HG02885 (cell line): ENCODE measurements at regions not wholly inside any gene's neighbourhood (a gene's known extent, or its start where the extent isn't known, plus 50 kb on each side); places are given as distances from the start of the nearest gene placed in this dataset.

Experiments
- ATAC-seq: cut with Tn5 transposase; IDR thresholded peaks from one replicate; pipeline ENCODE4 v1.9.1; 2021; ENCODE audit warnings: mild to moderate bottlenecking; ENCODE audit not compliant: unreplicated experiment, poor library complexity

DNA sequence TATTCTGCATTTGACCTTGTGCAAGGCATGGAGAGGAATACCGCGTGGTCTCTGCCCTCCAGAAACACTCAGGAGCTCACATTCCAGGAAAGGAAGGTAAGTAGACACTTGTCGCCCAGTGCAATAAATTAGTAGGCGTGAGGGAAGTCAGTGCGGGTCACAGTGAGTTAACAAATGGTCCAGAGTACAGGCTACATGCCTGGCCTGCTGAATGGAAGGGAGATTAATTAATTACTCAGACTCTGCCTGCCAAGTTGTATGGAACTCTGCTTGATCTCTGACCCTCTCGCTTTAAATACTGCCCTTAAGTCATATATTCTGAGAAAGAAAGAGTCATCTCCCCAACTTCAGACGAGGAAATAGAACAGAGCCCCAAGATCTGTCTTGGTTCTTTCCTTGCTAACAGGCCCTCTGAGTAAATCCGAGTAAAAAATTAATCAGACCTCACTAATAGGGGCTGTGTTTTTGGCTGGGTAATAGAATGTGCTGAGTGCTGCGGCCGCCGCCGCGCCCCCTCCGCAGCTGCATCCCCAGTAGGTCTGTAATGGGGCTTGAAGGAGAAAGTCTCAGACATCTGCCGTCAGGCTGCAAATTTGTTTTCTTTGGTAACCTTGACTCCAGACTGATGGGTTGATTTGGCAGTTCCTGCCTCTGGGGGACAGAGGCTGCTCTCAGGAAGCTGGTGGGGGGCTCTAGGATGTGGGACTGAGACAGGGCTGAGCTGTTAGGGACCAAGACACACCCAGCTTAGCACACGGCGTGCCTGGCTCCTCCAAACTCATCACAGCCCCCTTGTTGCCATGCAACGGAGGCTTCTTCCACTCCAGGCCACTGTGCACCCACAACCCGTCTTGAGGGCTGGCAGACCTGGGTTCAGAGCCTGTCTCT, 144.4 kb downstream of the NSG2 start:
- no peak for ATAC-seq

GRCh38 chr5:174191076-174191475, 145.6 kb downstream of the NSG2 start:
- ATAC-seq = no peak

GRCh38 chr5:174191850-174192655, 146.5 kb downstream of the NSG2 start:
- ATAC-seq = no peak

- ATAC-seq = no peak
These were observed 147.4 kb downstream of the NSG2 start for GRCh38 chr5:174192901-174193300.

GRCh38 chr5:174195517-174195916, 150.0 kb downstream of the NSG2 start:
- no peak for ATAC-seq

DNA sequence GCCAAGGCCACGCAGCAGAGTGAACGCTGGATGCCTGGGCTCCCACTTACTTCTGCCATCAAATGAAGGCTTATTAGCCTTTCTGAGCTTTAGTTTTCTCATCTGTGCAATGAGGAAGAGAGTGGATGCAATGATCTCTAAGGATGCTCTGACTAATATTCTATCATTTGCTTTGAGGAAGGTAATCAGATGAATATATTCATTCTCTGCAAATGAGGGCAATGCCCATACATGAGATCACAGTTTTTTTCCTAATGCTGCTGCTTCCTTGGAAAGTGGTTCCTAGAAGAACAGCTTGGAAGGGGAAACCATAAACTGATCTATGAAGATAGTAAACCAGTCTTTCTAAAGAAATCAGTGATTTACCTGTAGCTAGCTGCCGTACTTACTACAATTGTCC, 152.4 kb downstream of the NSG2 start:
- ATAC-seq = no peak

DNA sequence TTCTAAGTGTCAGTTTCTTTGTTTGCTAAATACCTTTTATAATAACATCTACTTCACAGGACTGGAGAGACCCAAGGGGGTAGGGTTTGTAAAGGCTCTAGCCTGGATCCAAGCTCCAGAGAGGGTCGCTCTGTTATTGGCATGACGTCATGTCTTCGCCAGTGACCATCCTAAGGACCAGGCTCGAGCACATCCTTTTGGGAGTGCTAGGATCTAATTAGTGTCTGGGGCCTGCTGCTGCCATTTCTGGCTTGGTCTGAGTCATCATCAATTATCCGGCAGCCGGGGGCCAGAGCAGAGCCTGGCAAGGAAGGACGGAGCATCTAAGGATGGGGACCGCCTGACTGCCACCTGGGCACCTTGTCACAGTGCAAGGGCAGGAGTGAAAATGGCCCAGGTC, 153.0 kb downstream of the NSG2 start:
- no peak for ATAC-seq

- ATAC-seq = no peak
These were observed 157.5 kb downstream of the NSG2 start for GRCh38 chr5:174202996-174203395.

DNA sequence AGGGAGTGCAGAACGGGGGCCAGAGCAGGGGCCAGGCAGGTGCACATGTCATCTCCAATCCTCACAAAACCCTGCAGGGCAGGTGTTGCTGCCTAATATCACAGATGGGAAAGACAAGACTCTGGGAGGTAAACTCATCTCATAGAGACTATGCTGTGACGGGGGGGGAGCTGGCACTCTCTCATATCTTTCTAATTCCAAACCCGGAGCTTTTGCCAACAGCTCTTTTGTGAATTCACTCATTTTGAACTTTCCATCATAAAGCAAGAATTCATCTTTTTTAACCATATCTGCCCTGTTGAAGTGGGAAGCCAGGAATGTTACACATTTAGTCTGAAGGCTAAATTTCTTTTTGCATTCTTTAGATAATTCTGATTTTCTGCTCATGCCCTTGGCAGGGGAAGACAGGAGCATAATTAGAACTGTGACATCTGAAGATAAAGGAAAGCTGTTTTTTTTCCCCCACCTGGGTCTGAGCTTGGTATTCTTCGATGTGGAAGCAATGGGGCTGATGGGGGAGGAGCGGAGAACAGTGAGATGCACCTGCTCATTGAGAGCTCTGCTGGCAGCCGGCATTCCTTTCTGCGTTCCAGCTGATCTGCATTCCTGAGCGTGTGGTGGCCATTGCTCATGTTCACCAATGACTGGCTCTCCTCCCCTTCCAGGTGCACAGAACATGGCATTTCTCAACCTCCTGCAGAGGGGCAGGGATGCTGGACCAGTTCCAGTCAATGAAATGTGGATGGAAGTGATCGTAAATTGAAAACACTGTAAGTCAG, 159.2 kb downstream of the NSG2 start:
- ATAC-seq = no peak

- ATAC-seq = no peak
These were observed 160.4 kb downstream of the NSG2 start for GRCh38 chr5:174205939-174206338.

GRCh38 chr5:174210596-174211276, 165.2 kb downstream of the NSG2 start:
- no peak for ATAC-seq

DNA sequence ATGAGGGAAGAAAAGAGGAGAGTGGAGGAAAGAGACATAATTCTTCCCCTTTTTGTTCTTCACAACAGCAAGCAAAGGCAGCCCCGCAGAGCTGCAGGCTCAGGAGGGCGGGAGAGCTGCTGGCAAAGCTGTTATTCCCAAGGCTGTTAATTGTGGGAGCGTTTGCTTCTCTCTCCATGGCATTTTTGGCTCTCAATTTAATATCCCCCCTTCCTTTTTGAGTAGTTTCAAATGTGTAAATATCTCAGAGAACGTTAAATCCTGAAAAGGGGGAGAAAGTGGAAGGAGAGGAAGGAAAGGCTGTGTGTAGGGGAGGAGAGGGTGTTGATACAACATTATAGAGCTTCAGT, 165.7 kb downstream of the NSG2 start:
- no peak for ATAC-seq

GRCh38 chr5:174217527-174217926, 172.0 kb downstream of the NSG2 start:
- no peak for ATAC-seq

DNA sequence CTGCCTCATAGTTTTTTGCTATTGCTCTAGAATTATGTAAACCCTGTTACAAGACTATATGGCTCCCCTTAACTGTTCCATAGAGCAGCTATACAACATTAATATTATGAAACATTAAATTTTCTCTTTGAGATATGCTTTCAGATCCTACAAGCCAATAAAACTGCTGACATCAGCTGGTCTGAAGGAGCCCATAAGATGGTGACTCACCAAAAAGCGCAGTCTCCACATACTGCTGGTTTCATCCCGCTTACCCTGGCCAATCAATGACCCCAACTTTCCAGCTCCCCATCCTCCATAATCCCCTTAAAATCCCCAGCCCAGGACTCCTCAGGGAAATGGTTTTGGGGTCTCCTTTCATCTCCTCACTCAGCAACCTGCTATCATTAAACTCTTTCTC, 172.7 kb downstream of the NSG2 start:
- ATAC-seq = no peak

GRCh38 chr5:174220417-174220816, 174.9 kb downstream of the NSG2 start:
- no peak for ATAC-seq

DNA sequence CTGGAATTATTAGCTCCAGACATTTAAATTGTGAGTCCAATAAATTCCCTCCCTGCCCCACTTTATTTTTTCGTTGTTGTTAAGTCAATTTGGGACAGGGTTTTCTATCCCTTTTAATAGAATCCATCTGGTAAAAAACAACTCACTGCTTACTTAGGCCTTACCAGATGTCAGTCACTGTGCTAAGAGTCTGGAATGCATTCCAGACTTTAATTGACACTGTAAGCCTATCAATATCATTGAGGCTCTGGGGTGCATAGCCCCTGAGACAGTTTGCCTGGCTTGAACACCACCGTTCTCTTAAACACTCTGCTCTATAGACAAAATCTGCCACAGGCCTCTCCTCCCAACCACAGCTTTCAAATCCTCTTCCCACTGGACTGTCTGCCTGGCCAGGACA, 175.9 kb downstream of the NSG2 start:
- ATAC-seq = no peak

- ATAC-seq = no peak
These were observed 176.4 kb downstream of the NSG2 start for GRCh38 chr5:174221946-174222345.

GRCh38 chr5:174222891-174223290, 177.4 kb downstream of the NSG2 start:
- no peak for ATAC-seq

- ATAC-seq = no peak
These were observed 177.8 kb downstream of the NSG2 start for GRCh38 chr5:174223355-174223754.

DNA sequence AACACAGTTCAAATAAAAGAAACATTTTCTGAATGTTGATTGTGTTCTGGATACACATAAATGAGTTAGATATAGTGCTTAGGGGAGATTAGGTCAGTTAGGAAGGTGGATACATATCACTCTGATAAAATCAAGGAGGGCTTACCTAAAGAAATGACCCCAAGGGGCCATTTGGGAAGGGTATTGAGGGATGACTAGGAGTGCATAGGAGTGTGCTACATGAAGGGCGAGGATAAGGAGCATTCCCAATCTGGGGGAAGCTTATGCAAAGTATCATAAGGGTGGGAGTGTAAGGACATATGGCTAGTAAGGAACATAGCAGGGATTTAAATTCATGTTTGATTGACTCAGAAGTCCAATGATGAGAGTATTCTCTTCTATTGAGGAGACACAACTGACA, 183.6 kb downstream of the NSG2 start:
- ATAC-seq = no peak
